ENCODE measurements at regions not wholly inside any gene's neighbourhood (a gene's known extent, or its start where the extent isn't known, plus 50 kb on each side); places are given as distances from the start of the nearest gene placed in this dataset.
"Not testable (repeated sequence)": the region's sequence is repeated elsewhere in the genome, so short reads cannot be mapped to it uniquely, and the experiment has no call there.

DNA sequence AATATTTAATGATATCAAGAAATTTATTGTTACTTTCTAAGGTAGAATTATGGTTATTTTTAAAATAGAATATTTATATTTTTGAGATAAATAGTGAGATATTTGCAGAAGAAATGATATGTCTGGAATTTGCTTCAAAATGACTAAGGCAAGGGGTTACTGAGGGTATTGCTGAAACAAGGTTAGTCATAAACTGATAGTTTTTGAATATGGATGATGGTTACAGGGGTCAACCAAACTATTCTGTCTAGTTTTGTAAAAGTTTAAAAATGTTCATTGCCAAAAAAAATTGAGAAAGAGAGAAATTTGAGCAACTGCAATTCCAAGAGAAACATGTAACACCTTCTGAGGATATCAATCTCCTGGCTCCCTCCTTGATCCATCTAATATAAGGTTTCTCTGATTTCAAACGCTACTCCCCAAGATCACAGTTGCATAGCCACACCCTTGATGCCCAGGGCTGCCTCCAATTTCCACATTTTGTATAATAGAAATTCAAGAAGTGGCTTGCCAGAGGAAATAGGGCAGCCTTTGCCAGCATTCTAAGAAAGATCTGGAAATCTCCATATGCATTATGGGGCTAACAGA is 159.4 kb upstream of the NAMPT start:
- DNase-seq: no peak
- peaks cover 8% of the 10 kb centered on the region for H3K4me1 Mint-ChIP-seq (ENCODE audit: low read depth, unreplicated experiment)
- H3K27me3 Mint-ChIP-seq (ENCODE audit: insufficient read depth, unreplicated experiment): no peaks in the 10 kb centered on the region
- Histone ChIP-seq H3K4me1 (peaks cover 5% of the 10 kb centered on the region), H3K9me3 (no peaks in the 10 kb centered on the region), H3K36me3 (ENCODE audit: control insufficient read depth, insufficient read depth, low read length) (no peaks in the 10 kb centered on the region), H3K4me3 (ENCODE audit: low read depth, low read length) (no peak overlapping the region), H3K27me3 (replicated peaks; ENCODE audit: control insufficient read depth, insufficient read depth, low read length) (no peaks in the 10 kb centered on the region)
- ChIA-PET POLR2A (no interaction called here), CTCF (no interaction called here)
- no peak overlapping the region for H3K27ac Mint-ChIP-seq (ENCODE audit: unreplicated experiment)
- H3K9me3 Mint-ChIP-seq (ENCODE audit: unreplicated experiment): peaks cover 7% of the 10 kb centered on the region
- H3K4me3 Mint-ChIP-seq (ENCODE audit: unreplicated experiment): no peak overlapping the region
- BruUV-seq (replicated peaks): no TSS peak
- H3K36me3 Mint-ChIP-seq (ENCODE audit: insufficient read depth, unreplicated experiment): no peaks in the 10 kb centered on the region
- TF ChIP-seq, protein P1, sequence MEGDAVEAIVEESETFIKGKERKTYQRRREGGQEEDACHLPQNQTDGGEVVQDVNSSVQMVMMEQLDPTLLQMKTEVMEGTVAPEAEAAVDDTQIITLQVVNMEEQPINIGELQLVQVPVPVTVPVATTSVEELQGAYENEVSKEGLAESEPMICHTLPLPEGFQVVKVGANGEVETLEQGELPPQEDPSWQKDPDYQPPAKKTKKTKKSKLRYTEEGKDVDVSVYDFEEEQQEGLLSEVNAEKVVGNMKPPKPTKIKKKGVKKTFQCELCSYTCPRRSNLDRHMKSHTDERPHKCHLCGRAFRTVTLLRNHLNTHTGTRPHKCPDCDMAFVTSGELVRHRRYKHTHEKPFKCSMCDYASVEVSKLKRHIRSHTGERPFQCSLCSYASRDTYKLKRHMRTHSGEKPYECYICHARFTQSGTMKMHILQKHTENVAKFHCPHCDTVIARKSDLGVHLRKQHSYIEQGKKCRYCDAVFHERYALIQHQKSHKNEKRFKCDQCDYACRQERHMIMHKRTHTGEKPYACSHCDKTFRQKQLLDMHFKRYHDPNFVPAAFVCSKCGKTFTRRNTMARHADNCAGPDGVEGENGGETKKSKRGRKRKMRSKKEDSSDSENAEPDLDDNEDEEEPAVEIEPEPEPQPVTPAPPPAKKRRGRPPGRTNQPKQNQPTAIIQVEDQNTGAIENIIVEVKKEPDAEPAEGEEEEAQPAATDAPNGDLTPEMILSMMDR (IDR thresholded peaks at IDR 0.05; ENCODE audit: insufficient read depth in 1 of 2, low read depth in 1 of 2, low read length in 1 of 2, severe bottlenecking in 1 of 2, unreplicated experiment in 1 of 2): no peak
- intact Hi-C loops (cut with micrococcal nuclease; ENCODE audit: unreplicated experiment): no loop called here

DNA sequence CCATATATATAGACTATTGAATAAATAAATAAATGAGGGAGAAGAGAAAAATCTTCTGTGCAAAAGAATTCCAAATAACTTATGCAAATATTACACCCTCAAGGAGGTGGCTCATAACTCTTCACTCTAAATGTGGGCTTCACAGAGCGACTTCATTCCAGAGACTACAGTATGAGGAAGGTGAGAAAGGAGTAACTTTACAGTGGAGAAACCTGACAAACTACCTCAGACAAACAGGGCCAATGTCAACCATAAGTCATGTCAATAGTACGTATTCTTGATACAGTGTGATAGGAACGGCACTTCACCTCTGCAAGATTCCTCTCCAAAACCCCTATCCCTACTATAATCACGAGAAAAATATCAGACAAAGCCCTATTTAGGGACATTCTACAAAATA is 158.4 kb upstream of the NAMPT start:
- H3K4me3 ChIP-seq (ENCODE audit: low read depth, low read length): no peak overlapping the region
- ChIA-PET CTCF (no interaction called here), POLR2A (no interaction called here)
- no peak for DNase-seq
- BruUV-seq (replicated peaks): no TSS peak
- H3K36me3 ChIP-seq (ENCODE audit: control insufficient read depth, insufficient read depth, low read length): no peaks in the 10 kb centered on the region
- no peaks in the 10 kb centered on the region for H3K9me3 ChIP-seq
- H3K27me3 Mint-ChIP-seq (ENCODE audit: insufficient read depth, unreplicated experiment): no peaks in the 10 kb centered on the region
- H3K4me1 ChIP-seq: no peaks in the 10 kb centered on the region
- peaks cover 8% of the 10 kb centered on the region for H3K4me1 Mint-ChIP-seq (ENCODE audit: low read depth, unreplicated experiment)
- H3K36me3 Mint-ChIP-seq (ENCODE audit: insufficient read depth, unreplicated experiment): no peaks in the 10 kb centered on the region
- peaks cover 9% of the 10 kb centered on the region for H3K9me3 Mint-ChIP-seq (ENCODE audit: unreplicated experiment)
- intact Hi-C loops (cut with micrococcal nuclease; ENCODE audit: unreplicated experiment): no loop called here
- TF ChIP-seq, protein P1 (IDR thresholded peaks at IDR 0.05; ENCODE audit: insufficient read depth in 1 of 2, low read depth in 1 of 2, low read length in 1 of 2, severe bottlenecking in 1 of 2, unreplicated experiment in 1 of 2): no peak
- no peaks in the 10 kb centered on the region for H3K27me3 ChIP-seq (replicated peaks; ENCODE audit: control insufficient read depth, insufficient read depth, low read length)
- H3K4me3 Mint-ChIP-seq (ENCODE audit: unreplicated experiment): no peak overlapping the region
- H3K27ac Mint-ChIP-seq (ENCODE audit: unreplicated experiment): no peak overlapping the region

DNA sequence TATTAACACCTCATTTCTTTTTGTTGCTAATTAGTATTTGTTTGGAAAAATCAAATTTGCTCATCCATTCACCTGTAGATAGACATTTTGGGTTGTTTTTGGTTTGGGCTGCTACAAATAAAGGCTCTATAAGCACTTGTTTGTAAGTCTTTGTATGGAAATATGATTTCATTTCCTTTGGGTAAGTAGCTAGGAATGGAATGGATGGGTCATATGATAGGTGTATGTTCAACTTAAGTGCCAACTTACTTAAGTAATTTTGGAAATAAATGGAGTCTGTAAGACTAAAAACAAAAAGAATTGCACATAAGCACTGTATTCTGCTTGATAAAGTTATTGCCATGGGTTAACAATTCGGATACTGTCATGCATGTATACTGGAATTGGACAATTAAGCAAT is 157.7 kb upstream of the NAMPT start:
- H3K36me3 ChIP-seq (ENCODE audit: control insufficient read depth, insufficient read depth, low read length): no peaks in the 10 kb centered on the region
- no peaks in the 10 kb centered on the region for H3K9me3 ChIP-seq
- BruUV-seq (replicated peaks): no TSS peak
- Mint-ChIP-seq H3K4me3 (ENCODE audit: unreplicated experiment) (no peak overlapping the region), H3K36me3 (ENCODE audit: insufficient read depth, unreplicated experiment) (no peaks in the 10 kb centered on the region), H3K9me3 (ENCODE audit: unreplicated experiment) (peaks cover 9% of the 10 kb centered on the region), H3K4me1 (ENCODE audit: low read depth, unreplicated experiment) (peaks cover 4% of the 10 kb centered on the region), H3K27ac (ENCODE audit: unreplicated experiment) (no peak overlapping the region), H3K27me3 (ENCODE audit: insufficient read depth, unreplicated experiment) (no peaks in the 10 kb centered on the region)
- intact Hi-C loops (cut with micrococcal nuclease; ENCODE audit: unreplicated experiment): no loop called here
- no peaks in the 10 kb centered on the region for H3K4me1 ChIP-seq
- TF ChIP-seq, protein P1 (IDR thresholded peaks at IDR 0.05; ENCODE audit: insufficient read depth in 1 of 2, low read depth in 1 of 2, low read length in 1 of 2, severe bottlenecking in 1 of 2, unreplicated experiment in 1 of 2): no peak
- POLR2A ChIA-PET: no interaction called here
- CTCF ChIA-PET: no interaction called here
- no peaks in the 10 kb centered on the region for H3K27me3 ChIP-seq (replicated peaks; ENCODE audit: control insufficient read depth, insufficient read depth, low read length)
- DNase-seq: no peak
- no peak overlapping the region for H3K4me3 ChIP-seq (ENCODE audit: low read depth, low read length)

DNA sequence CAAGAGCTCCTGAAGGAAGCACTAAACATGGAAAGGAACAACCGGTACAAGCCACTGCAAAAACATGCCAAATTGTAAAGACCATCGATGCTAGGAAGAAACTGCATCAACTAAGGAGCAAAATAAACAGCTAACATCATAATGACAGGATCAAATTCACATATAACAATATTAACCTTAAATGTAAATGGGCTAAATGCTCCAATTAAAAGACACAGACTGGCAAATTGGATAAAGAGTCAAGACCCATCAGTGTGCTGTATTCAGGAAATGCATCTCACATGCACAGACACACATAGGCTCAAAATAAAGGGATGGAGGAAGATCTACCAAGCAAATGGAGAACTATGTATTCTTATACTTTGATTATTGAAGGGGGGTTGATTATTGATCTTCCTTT is 156.6 kb upstream of the NAMPT start:
- H3K4me3 Mint-ChIP-seq (ENCODE audit: unreplicated experiment); H3K27me3 ChIP-seq (replicated peaks; ENCODE audit: control insufficient read depth, insufficient read depth, low read length); H3K9me3 ChIP-seq; H3K36me3 ChIP-seq (ENCODE audit: control insufficient read depth, insufficient read depth, low read length); H3K4me1 Mint-ChIP-seq (ENCODE audit: low read depth, unreplicated experiment); H3K4me1 ChIP-seq; H3K27ac Mint-ChIP-seq (ENCODE audit: unreplicated experiment); CTCF ChIA-PET; H3K4me3 ChIP-seq (ENCODE audit: low read depth, low read length); H3K36me3 Mint-ChIP-seq (ENCODE audit: insufficient read depth, unreplicated experiment); H3K9me3 Mint-ChIP-seq (ENCODE audit: unreplicated experiment); POLR2A ChIA-PET; intact Hi-C loops (cut with micrococcal nuclease; ENCODE audit: unreplicated experiment); H3K27me3 Mint-ChIP-seq (ENCODE audit: insufficient read depth, unreplicated experiment); DNase-seq; BruUV-seq (replicated peaks): not testable (repeated sequence)

DNA sequence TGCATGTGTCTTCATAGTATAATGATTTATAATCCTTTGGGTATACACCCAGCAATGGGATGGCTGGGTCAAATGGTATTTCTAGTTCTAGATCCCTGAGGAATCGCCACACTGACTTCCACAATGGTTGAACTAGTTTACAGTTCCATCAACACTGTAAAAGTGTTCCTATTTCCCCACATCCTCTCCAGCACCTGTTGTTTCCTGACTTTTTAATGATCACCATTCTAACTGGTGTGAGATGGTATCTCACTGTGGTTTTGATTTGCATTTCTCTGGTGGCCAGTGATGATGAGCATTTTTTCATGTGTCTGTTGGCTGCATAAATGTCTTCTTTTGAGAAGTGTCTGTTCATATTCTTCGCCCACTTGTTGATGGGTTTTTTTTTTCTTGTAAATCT is 152.2 kb upstream of the NAMPT start:
- DNase-seq; H3K4me1 Mint-ChIP-seq (ENCODE audit: low read depth, unreplicated experiment); H3K27me3 ChIP-seq (replicated peaks; ENCODE audit: control insufficient read depth, insufficient read depth, low read length); H3K4me3 Mint-ChIP-seq (ENCODE audit: unreplicated experiment); H3K4me3 ChIP-seq (ENCODE audit: low read depth, low read length); H3K9me3 Mint-ChIP-seq (ENCODE audit: unreplicated experiment); H3K9me3 ChIP-seq; H3K36me3 ChIP-seq (ENCODE audit: control insufficient read depth, insufficient read depth, low read length); H3K27me3 Mint-ChIP-seq (ENCODE audit: insufficient read depth, unreplicated experiment); intact Hi-C loops (cut with micrococcal nuclease; ENCODE audit: unreplicated experiment); H3K4me1 ChIP-seq; POLR2A ChIA-PET; CTCF ChIA-PET; H3K27ac Mint-ChIP-seq (ENCODE audit: unreplicated experiment); H3K36me3 Mint-ChIP-seq (ENCODE audit: insufficient read depth, unreplicated experiment); BruUV-seq (replicated peaks): not testable (repeated sequence)

Measured in Caco-2 (cell line).